ENCODE measurements at regions not wholly inside any gene's neighbourhood (a gene's known extent, or its start where the extent isn't known, plus 50 kb on each side); places are given as distances from the start of the nearest gene placed in this dataset.

DNA sequence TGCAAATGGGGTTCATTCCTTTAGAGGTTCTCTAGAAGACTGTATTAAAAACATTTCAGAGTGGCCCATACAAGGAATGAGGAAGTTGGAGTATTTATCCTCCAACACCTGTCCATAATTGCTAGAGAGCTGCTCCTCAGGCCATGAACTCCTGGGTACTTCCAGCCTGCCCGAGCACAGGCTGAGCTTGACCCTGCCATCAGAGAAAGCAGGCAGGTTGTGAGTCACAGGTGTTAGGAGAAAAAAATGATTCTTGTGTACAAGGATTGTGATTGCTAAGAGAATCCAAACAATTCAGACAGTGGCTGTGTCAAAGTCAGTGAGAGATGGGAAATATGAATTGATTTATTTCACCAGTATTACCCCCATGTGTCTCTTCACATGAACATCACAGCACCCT lies 156.8 kb upstream of the GADL1 start:
- H3K4me3 ChIP-seq (ENCODE audit: control insufficient read depth, low read depth, low read length): no peak overlapping the region
- TF ChIP-seq, protein P1, sequence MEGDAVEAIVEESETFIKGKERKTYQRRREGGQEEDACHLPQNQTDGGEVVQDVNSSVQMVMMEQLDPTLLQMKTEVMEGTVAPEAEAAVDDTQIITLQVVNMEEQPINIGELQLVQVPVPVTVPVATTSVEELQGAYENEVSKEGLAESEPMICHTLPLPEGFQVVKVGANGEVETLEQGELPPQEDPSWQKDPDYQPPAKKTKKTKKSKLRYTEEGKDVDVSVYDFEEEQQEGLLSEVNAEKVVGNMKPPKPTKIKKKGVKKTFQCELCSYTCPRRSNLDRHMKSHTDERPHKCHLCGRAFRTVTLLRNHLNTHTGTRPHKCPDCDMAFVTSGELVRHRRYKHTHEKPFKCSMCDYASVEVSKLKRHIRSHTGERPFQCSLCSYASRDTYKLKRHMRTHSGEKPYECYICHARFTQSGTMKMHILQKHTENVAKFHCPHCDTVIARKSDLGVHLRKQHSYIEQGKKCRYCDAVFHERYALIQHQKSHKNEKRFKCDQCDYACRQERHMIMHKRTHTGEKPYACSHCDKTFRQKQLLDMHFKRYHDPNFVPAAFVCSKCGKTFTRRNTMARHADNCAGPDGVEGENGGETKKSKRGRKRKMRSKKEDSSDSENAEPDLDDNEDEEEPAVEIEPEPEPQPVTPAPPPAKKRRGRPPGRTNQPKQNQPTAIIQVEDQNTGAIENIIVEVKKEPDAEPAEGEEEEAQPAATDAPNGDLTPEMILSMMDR (conservative IDR thresholded peaks at IDR 0.05; ENCODE audit: control insufficient read depth, insufficient read depth, low read depth, low read length): no peak
- no peak for DNase-seq (ENCODE audit: low read depth)

DNA sequence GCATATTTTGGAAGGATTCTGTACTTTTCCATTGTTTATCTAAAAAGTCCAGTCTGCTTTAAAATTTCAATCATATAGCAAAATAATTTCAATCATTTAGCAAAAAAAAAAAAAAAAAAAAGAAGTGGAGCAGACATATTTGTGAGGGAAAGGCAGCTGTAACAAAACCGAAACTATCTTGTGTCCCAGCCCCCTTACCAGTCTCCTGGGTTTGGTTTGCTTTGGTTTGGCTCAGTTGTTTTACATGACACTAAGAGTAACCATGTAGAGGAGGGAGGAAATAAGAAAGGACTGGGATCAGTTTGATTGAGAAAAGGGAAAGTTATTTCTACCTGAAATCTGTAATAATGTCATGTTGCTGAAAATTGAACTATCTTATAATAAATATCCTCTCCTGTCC lies 158.8 kb upstream of the GADL1 start:
- TF ChIP-seq, protein P1 (conservative IDR thresholded peaks at IDR 0.05; ENCODE audit: control insufficient read depth, insufficient read depth, low read depth, low read length): no peak
- H3K4me3 ChIP-seq (ENCODE audit: control insufficient read depth, low read depth, low read length): no peak overlapping the region
- no peak for DNase-seq (ENCODE audit: low read depth)

DNA sequence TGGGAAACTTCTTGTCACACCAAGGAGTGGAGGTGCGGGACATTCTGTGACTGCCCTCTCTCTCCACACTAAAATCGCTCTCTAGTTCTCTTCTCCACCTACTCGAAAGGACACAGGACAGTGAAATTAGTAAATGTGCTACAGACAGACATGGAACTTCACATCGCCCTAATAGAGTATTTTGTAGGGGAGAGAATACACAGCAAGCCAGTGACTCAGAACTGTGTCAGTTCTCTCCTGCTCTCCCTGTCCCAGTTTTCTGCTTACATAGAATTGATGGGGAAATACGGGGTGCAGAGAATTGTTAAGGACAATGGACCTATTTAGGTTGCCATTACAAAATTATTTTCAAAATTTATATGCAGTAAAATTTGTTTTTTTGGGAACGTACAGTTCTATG lies 159.6 kb upstream of the GADL1 start:
- no peak overlapping the region for H3K4me3 ChIP-seq (ENCODE audit: control insufficient read depth, low read depth, low read length)
- TF ChIP-seq, protein P1 (conservative IDR thresholded peaks at IDR 0.05; ENCODE audit: control insufficient read depth, insufficient read depth, low read depth, low read length): no peak
- peak; percentile 29 for DNase-seq (ENCODE audit: low read depth)

DNA sequence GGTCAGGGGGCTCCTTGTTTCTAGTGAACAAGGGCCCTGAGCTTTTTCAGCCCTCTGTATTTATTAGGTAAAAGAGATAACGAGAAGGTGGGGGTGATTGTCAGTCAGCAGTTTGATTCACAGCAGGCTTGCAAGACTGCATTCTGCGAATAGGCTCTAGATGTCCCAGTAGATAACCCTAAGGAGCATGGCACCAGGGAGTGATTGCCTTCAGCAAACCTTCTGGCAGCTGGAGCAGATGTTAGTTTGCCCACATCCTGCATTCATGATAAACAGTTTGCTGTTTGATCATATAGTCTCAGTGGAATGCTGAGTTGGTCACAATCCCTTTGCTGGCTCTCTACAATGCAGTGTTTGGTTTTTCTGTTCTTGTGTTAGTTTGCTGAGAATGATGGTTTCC lies 161.3 kb upstream of the GADL1 start:
- TF ChIP-seq, protein P1 (conservative IDR thresholded peaks at IDR 0.05; ENCODE audit: control insufficient read depth, insufficient read depth, low read depth, low read length): no peak

DNA sequence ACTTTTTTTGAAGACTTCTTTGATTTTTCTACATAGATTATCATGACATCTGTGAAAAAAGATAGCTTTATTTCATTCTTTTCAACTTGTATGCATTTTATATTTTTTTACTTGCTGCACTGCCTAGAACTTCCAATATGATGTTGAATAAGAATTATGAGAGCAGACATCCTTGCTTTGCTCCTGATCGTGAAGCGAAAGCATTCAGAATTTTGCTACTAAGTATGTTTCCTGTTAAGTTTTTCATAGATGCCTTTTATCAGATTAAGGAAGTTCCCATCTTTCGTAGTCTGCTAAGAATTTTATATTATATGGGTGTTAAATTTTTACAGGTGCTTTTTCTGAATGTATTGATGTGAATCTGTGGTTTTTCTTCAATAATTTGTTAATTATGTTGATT lies 163.4 kb upstream of the GADL1 start:
- no peak overlapping the region for H3K4me3 ChIP-seq (ENCODE audit: control insufficient read depth, low read depth, low read length)
- TF ChIP-seq, protein P1 (conservative IDR thresholded peaks at IDR 0.05; ENCODE audit: control insufficient read depth, insufficient read depth, low read depth, low read length): no peak
- no peak for DNase-seq (ENCODE audit: low read depth)

More for the DNA sequence above, 161.3 kb upstream of the GADL1 start:
- DNase-seq (ENCODE audit: low read depth): no peak
- no peak overlapping the region for H3K4me3 ChIP-seq (ENCODE audit: control insufficient read depth, low read depth, low read length)

DNA sequence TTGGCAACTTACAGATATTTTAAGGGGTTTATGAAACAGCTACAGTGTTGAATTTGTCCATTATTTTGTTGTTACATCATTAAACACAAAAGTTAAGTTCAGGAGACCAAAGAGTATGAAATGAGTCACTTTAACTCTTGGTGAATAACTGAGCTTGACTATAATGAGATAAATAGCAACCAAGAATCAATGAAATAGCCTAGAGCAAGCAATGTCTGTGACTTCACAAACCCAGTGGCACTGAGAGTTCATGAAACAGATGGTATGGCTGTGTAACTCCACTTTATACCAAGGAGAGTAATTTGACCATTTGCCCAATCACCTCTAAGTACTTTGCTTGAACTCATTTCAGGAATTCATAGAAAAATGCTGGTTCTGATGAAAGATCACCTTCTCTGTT lies 169.6 kb upstream of the GADL1 start:
- H3K4me3 ChIP-seq (ENCODE audit: control insufficient read depth, low read depth, low read length): no peak overlapping the region
- peak; percentile 46 for DNase-seq (ENCODE audit: low read depth)
- TF ChIP-seq, protein P1 (conservative IDR thresholded peaks at IDR 0.05; ENCODE audit: control insufficient read depth, insufficient read depth, low read depth, low read length): no peak

DNA sequence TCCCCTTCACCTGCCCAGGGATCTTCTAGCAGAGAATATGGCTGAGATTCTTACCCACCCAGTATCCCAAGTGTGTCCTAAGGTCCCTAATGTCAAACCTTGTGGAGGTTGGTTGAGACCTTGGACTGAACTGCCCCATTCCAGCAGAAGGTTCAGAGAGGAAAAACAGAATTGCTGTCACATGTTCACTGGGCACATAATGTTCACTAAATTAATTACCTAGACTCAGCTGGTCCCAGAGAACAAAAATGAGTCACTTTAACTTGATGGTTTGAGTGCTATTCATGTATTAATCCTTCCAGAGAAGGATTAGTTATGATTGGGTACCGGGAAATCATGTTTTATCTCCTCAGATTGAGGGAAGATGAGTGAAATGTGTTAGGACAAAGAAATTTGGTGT lies 171.3 kb upstream of the GADL1 start:
- TF ChIP-seq, protein P1 (conservative IDR thresholded peaks at IDR 0.05; ENCODE audit: control insufficient read depth, insufficient read depth, low read depth, low read length): no peak
- no peak overlapping the region for H3K4me3 ChIP-seq (ENCODE audit: control insufficient read depth, low read depth, low read length)
- DNase-seq (ENCODE audit: low read depth): peak; percentile 79

All from fibroblast of mammary gland (primary cell).